ENCODE measurements at regions not wholly inside any gene's neighbourhood (a gene's known extent, or its start where the extent isn't known, plus 50 kb on each side); places are given as distances from the start of the nearest gene placed in this dataset.
"Not testable (repeated sequence)": the region's sequence is repeated elsewhere in the genome, so short reads cannot be mapped to it uniquely, and the experiment has no call there.

GRCh38 chr1:166283600-166283999 lies 116.8 kb upstream of the FAM78B start:
- no peak overlapping the region for H3K4me3 Mint-ChIP-seq
- H3K27ac Mint-ChIP-seq = no peak overlapping the region
- DNase-seq (ENCODE audit: low spot score) (no peak), ATAC-seq (no peak)
- peaks cover 4% of the 10 kb centered on the region for H3K9me3 Mint-ChIP-seq
- H3K36me3 Mint-ChIP-seq = no peaks in the 10 kb centered on the region
- peaks cover 2 to 10% of the 10 kb centered on the region in 2 donors for H3K27me3 Mint-ChIP-seq
- no peaks in the 10 kb centered on the region for H3K4me1 Mint-ChIP-seq (ENCODE audit: low read depth in 2 of 2)

DNA sequence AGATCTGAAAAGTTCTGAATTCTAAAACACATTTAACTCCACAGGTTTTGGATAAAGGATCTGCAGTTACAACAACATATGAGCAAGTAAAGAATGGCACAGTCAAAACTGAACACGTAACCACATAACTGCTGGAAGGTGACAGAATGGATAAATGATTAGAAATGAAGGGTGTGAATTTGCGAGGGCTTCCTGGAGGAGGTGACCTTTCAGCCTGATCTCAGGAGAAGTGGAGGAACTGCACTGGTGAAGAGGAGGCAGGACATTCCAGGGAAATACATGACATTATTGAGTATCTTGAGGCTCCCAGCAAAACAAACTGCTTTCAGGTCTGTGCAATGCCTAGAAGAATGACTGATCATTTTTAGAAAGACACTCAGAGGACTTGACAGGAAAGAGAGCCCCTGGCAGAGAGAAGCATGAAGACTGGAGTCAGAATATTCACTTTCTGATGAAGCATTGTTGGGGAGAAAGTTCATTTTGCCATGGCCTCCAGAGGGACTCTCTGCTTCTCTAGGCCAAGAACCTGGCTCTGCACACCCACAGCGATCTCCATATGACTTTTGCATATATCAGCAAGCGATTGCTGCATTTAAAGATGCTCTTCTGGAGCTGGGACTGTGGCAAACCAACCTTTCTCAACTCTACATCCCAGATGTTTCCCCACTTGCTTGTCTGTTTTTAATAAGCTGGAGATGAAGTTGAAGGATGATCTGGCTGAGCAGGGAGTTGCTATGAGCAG lies 122.7 kb upstream of the FAM78B start:
- Mint-ChIP-seq H3K9me3 (peaks cover 5% of the 10 kb centered on the region), H3K4me1 (ENCODE audit: low read depth in 2 of 2) (no peaks in the 10 kb centered on the region), H3K4me3 (no peak overlapping the region), H3K27me3 (peaks cover 6 to 20% of the 10 kb centered on the region in 2 donors), H3K36me3 (no peaks in the 10 kb centered on the region), H3K27ac (no peak overlapping the region)
- ATAC-seq = no peak
- no peak for DNase-seq (ENCODE audit: low spot score)

GRCh38 chr1:166295656-166296055 lies 128.9 kb upstream of the FAM78B start:
- no peaks in the 10 kb centered on the region for H3K4me1 Mint-ChIP-seq (ENCODE audit: low read depth in 2 of 2)
- DNase-seq (ENCODE audit: low spot score) = no peak
- no peaks in the 10 kb centered on the region for H3K36me3 Mint-ChIP-seq
- no peak overlapping the region for H3K4me3 Mint-ChIP-seq
- peaks cover 3 to 10% of the 10 kb centered on the region in 2 donors for H3K27me3 Mint-ChIP-seq
- no peak for ATAC-seq
- peaks cover 5% of the 10 kb centered on the region for H3K9me3 Mint-ChIP-seq
- no peak overlapping the region for H3K27ac Mint-ChIP-seq

DNA sequence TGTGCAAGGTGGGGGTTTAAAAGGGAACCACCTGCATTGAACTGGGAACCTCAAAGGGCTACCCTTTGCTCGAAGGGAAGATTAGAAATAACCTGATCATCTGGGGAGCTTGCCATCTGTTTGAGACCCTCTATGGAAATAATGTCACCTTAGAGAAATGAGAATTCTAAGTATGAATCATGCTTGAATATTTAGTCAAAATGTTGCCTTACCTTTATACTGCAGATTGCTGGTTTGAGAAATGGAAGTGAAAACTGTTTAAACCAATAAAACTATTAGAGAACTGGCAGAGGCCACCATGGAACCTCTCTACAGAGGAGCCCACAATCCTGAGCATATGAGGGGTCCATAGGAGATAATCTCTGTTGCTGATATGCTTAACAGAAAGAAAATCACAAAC lies 131.2 kb upstream of the FAM78B start:
- Mint-ChIP-seq H3K27me3 (no peaks in the 10 kb centered on the region), H3K36me3 (no peaks in the 10 kb centered on the region), H3K4me3 (no peak overlapping the region), H3K9me3 (no peaks in the 10 kb centered on the region), H3K27ac (no peak overlapping the region), H3K4me1 (ENCODE audit: low read depth in 2 of 2) (no peaks in the 10 kb centered on the region)
- DNase-seq (ENCODE audit: low spot score) (no peak), ATAC-seq (no peak)

DNA sequence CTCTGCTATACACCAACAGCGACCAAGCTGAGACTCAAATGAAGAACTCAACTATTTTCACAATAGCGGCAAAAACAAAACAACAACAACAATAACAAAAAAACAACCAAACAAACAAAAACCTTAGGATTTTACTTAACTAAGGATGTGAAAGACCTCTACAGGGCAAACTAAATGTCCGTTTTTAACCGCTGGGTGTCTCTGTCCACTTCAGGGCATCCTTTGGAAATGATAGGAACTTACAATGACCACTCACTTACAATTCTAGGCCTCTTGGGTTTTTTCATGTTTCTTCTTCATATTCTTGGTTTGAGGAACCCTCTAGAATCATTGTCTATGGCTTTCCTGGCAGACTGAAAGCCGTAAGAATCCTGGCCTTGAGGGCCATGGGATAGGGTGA lies 134.0 kb upstream of the FAM78B start:
- Mint-ChIP-seq H3K27me3 (peaks cover 0 to 12% of the 10 kb centered on the region in 2 donors), H3K9me3 (peaks cover 3% of the 10 kb centered on the region), H3K4me3 (no peak overlapping the region), H3K36me3 (peaks cover 4% of the 10 kb centered on the region), H3K27ac (no peak overlapping the region), H3K4me1 (ENCODE audit: low read depth in 2 of 2) (no peaks in the 10 kb centered on the region)
- ATAC-seq (no peak), DNase-seq (ENCODE audit: low spot score) (no peak)

DNA sequence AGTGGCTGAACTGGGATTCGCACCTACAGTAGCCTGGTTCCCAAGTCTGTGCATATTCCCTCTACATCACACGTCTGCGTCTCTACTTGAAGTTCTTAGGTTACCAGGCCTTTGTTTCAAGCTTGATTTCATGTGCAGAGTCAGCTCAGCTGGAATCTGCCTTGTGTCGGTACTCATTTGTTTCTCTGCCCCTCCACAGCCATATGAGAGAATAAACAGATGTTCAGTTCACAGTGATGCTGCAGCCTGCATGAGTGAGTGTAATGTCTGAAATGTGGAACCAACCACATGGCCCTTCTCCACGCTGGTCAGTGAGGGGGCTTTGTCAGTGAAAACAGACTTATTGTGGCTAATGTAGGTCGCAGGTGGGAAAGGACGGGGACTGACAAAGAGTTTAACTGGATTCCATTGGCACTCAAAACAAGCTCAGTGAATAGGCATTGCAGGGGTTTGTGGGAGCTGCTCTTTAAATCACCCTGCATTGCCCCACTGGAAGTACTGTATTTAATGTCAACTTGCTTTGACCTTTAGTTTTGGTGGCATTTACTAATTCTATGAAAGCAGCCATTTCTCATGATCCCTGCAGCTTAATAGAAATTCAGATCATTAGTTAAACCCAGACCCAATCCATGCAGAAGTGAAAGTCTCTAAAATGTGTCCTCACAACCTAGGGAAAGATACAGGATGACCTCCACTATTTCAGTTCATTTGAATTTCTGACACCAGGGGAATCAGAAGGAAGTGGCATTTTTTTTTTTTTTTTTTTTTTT lies 136.4 kb upstream of the FAM78B start:
- peaks cover 3% of the 10 kb centered on the region for H3K9me3 Mint-ChIP-seq
- H3K27me3 Mint-ChIP-seq = peaks cover 0 to 16% of the 10 kb centered on the region in 2 donors
- H3K36me3 Mint-ChIP-seq = peaks cover 4% of the 10 kb centered on the region
- ATAC-seq (no peak), DNase-seq (ENCODE audit: low spot score) (no peak)
- no peak overlapping the region for H3K4me3 Mint-ChIP-seq
- H3K27ac Mint-ChIP-seq = no peak overlapping the region
- H3K4me1 Mint-ChIP-seq (ENCODE audit: low read depth in 2 of 2) = no peaks in the 10 kb centered on the region

DNA sequence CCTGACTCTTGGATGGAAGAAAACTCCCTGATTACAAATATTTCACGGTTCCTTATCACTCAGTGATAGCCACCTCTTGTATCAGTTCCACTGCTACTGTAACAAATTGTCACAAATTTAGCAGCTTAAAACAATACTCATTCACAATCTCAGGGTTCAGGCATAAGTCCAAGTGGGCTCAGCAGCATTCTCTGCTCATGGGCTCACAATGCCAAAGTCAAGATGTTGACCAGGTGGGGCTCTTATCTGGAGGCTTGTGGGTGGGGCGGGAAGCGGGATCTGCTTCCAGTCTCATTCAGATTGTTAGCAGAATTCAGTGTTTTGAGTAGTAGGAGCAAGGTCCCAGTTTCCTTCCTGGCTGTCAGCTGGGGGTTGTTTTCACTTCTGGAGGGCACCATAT lies 137.3 kb upstream of the FAM78B start:
- Mint-ChIP-seq H3K4me1 (ENCODE audit: low read depth in 2 of 2) (no peaks in the 10 kb centered on the region), H3K9me3 (peaks cover 3% of the 10 kb centered on the region), H3K4me3 (no peak overlapping the region), H3K36me3 (peaks cover 4% of the 10 kb centered on the region), H3K27me3 (peaks cover 0 to 16% of the 10 kb centered on the region in 2 donors), H3K27ac (no peak overlapping the region)
- DNase-seq (ENCODE audit: low spot score) = no peak
- no peak for ATAC-seq

- ATAC-seq (no peak), DNase-seq (ENCODE audit: low spot score) (no peak)
- H3K4me3 Mint-ChIP-seq = no peak overlapping the region
- H3K4me1 Mint-ChIP-seq (ENCODE audit: low read depth in 2 of 2) = no peaks in the 10 kb centered on the region
- peaks cover 0 to 16% of the 10 kb centered on the region in 2 donors for H3K27me3 Mint-ChIP-seq
- no peak overlapping the region for H3K27ac Mint-ChIP-seq
- H3K9me3 Mint-ChIP-seq = peaks cover 3% of the 10 kb centered on the region
- peaks cover 4% of the 10 kb centered on the region for H3K36me3 Mint-ChIP-seq
Observed at GRCh38 chr1:166305371-166305770, 138.6 kb upstream of the FAM78B start.

GRCh38 chr1:166307261-166308188 lies 140.7 kb upstream of the FAM78B start:
- DNase-seq (ENCODE audit: low spot score) = no peak
- Mint-ChIP-seq H3K27me3 (peaks cover 0 to 16% of the 10 kb centered on the region in 2 donors), H3K9me3 (peaks cover 3% of the 10 kb centered on the region), H3K4me3 (no peak overlapping the region), H3K36me3 (peaks cover 4% of the 10 kb centered on the region), H3K4me1 (ENCODE audit: low read depth in 2 of 2) (no peaks in the 10 kb centered on the region), H3K27ac (no peak overlapping the region)
- no peak for ATAC-seq

- ATAC-seq = not testable (repeated sequence)
Observed at GRCh38 chr1:166316306-166316705, 149.5 kb upstream of the FAM78B start.

DNA sequence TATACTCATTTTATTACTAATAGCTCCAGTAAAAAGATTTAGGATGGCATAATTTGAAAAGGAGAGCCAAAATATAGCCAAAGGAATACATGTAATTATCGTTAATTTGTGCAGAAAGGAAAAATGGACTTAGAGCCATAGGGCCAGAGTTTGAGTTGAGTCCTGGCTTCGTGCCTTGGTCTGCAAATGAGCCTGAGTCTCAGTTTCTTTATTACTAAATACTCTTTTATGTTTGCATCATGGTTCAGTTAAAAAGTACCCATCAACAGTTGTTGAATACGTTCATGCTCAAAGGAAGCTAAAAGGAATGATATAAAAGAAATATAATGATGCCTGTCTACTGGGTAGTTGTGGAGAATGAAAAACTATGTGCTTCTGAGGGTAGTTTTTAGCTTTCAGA lies 155.7 kb upstream of the FAM78B start:
- H3K4me1 Mint-ChIP-seq (ENCODE audit: low read depth in 2 of 2) = no peaks in the 10 kb centered on the region

More at GRCh38 chr1:166316306-166316705, 149.5 kb upstream of the FAM78B start:
- not testable (repeated sequence) for H3K4me3 Mint-ChIP-seq; H3K4me1 Mint-ChIP-seq (ENCODE audit: low read depth in 2 of 2); H3K27ac Mint-ChIP-seq; H3K9me3 Mint-ChIP-seq; DNase-seq (ENCODE audit: low spot score)
- Mint-ChIP-seq H3K27me3 (peaks cover 0 to 25% of the 10 kb centered on the region in 2 donors), H3K36me3 (peaks cover 10% of the 10 kb centered on the region)

DNA sequence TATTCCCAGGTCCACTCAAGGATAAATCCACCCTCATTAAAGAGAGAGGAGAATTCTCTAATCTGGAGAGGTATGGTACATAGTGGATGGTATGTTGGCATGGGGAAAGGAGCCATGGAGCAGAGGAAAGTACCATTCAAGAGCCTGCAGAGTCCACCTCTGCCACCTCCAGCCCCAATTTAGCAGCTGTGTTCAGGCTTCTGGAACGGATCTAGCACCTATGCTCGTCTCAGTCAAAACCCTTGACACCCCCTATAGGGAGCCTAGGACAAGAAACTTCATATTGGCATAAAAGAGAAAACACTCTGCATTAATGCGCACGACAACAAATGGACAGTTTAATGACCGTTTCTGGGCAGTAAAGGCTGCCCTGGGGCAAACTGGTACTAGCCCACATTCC lies 161.1 kb upstream of the FAM78B start:
- Mint-ChIP-seq H3K4me3 (no peak overlapping the region), H3K27ac (no peak overlapping the region), H3K4me1 (ENCODE audit: low read depth in 2 of 2) (no peaks in the 10 kb centered on the region), H3K36me3 (no peaks in the 10 kb centered on the region), H3K27me3 (peaks cover 0 to 5% of the 10 kb centered on the region in 2 donors), H3K9me3 (peaks cover 4% of the 10 kb centered on the region)
- DNase-seq (ENCODE audit: low spot score) = no peak
- ATAC-seq = no peak

More for the DNA sequence above, 155.7 kb upstream of the FAM78B start:
- Mint-ChIP-seq H3K36me3 (peaks cover 2% of the 10 kb centered on the region), H3K27ac (no peak overlapping the region), H3K27me3 (peaks cover 0 to 16% of the 10 kb centered on the region in 2 donors), H3K9me3 (peaks cover 4% of the 10 kb centered on the region), H3K4me3 (no peak overlapping the region)
- ATAC-seq (no peak), DNase-seq (ENCODE audit: low spot score) (no peak)

DNA sequence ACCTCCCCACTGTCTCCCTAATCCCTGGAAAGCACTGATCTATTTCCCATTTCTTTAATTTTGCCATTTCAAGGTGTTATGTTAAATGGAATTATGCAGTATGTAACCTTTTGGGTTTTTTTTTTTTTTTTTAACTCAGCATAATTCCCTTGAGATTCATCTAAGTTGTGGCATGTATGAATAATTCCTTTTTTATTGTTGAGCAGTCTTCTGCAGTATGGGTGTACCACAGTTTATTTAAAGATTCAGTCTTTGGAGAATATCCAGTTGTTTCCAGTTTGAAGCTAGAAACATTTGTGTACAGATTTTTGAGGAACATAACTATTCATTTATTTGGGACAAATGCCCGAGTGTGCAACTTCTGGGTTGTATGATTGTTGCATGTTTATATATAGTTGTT lies 162.2 kb upstream of the FAM78B start:
- no peak for DNase-seq (ENCODE audit: low spot score)
- H3K27me3 Mint-ChIP-seq = peaks cover 0 to 5% of the 10 kb centered on the region in 2 donors
- H3K4me3 Mint-ChIP-seq = no peak overlapping the region
- no peak overlapping the region for H3K27ac Mint-ChIP-seq
- no peak for ATAC-seq
- no peaks in the 10 kb centered on the region for H3K4me1 Mint-ChIP-seq (ENCODE audit: low read depth in 2 of 2)
- no peaks in the 10 kb centered on the region for H3K36me3 Mint-ChIP-seq
- H3K9me3 Mint-ChIP-seq = peaks cover 4% of the 10 kb centered on the region

All from natural killer cell treated with Interleukin-12 subunit alpha and Interleukin-12 subunit beta and Interleukin-15 and Interleukin-18, amount 100 ng/mL, for 72 hours (primary cell).